ENCODE measurements at regions not wholly inside any gene's neighbourhood (a gene's known extent, or its start where the extent isn't known, plus 50 kb on each side); places are given as distances from the start of the nearest gene placed in this dataset.

DNA sequence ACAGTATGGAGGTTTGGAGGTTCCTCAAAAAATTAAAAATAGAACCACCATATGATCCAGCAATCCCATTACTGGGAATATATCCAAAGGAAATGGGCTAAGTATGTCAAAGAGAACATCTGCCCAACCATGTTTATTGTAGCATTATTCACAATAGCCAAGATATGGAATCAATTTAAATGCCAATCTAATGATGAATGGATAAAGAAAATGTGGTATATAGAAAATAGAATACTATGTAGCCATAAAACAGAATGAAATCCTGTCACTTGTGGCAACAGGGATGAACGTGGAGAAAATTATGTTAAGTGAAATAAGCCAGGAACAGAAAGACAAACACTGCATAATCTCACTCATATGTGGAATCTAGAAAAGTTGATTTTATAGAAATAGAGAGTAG is 201.7 kb upstream of the AJAP1 start:
- Histone ChIP-seq H4K8ac (ENCODE audit: low read depth in 2 of 2, low read length in 2 of 2) (no peak overlapping the region), H3K23ac (ENCODE audit: low read depth, low read length) (no peak overlapping the region), H3K9ac (ENCODE audit: low read depth, low read length) (no peak overlapping the region), H2AK9ac (replicated peaks; ENCODE audit: low read depth, low read length, poor library complexity) (no peak overlapping the region), H2AK5ac (ENCODE audit: low read depth, low read length) (no peak overlapping the region), H3K4ac (ENCODE audit: low read depth, low read length) (no peak overlapping the region), H3K56ac (ENCODE audit: extremely low read depth, insufficient read depth, low read length) (no peak overlapping the region), H3K14ac (replicated peaks; ENCODE audit: low read depth, low read length) (no peak overlapping the region), H3K9me3 (ENCODE audit: control insufficient read depth, insufficient read depth, low read length) (peaks cover 34% of the 10 kb centered on the region), H2BK120ac (ENCODE audit: low read depth, low read length) (no peak overlapping the region), H3K9me1 (ENCODE audit: insufficient read depth, low read length) (no peaks in the 10 kb centered on the region), H2BK5ac (ENCODE audit: low read depth, low read length, poor library complexity, severe bottlenecking) (no peak overlapping the region), H3K4me3 (ENCODE audit: insufficient read depth, low read depth, low read length) (no peak overlapping the region), H2BK20ac (ENCODE audit: low read depth, low read length) (no peak overlapping the region), H4K20me1 (ENCODE audit: insufficient read depth, low read length) (no peaks in the 10 kb centered on the region), H4K91ac (ENCODE audit: insufficient read depth, low read depth, low read length) (no peak overlapping the region), H3K79me1 (ENCODE audit: low read depth in 1 of 2, low read length in 2 of 2) (no peaks in the 10 kb centered on the region), H3K27me3 (ENCODE audit: control insufficient read depth, insufficient read depth, low read length) (no peaks in the 10 kb centered on the region), H3K4me1 (ENCODE audit: control insufficient read depth, insufficient read depth, low read length) (no peaks in the 10 kb centered on the region), H4K5ac (ENCODE audit: low read depth, low read length) (no peak overlapping the region), H2AFZ (replicated peaks; ENCODE audit: low read length, poor library complexity) (no peak overlapping the region), H2BK15ac (ENCODE audit: low read depth, low read length) (no peak overlapping the region), H3K36me3 (ENCODE audit: control insufficient read depth, insufficient read depth, low read length) (no peaks in the 10 kb centered on the region), H3K4me2 (ENCODE audit: low read depth, low read length) (no peak overlapping the region), H3K27ac (ENCODE audit: insufficient read depth, low read length) (no peak overlapping the region), H3K18ac (ENCODE audit: low read depth, low read length) (no peak overlapping the region)
- no CpG with 5 or more reads among the region's 1 CpG for WGBS, 2 experiments (ENCODE audit: extremely low coverage in 2 of 2, insufficient read length in 1 of 2)
- TF ChIP-seq RFX5 (IDR thresholded peaks at IDR 0.05; ENCODE audit: low read depth, low read length) (no peak), MXI1 (IDR thresholded peaks at IDR 0.05; ENCODE audit: borderline replicate concordance, low read depth, low read length) (no peak), MAZ (IDR thresholded peaks at IDR 0.05; ENCODE audit: borderline replicate concordance, low read depth, low read length) (no peak), SMC3 (IDR thresholded peaks at IDR 0.05; ENCODE audit: low read depth, low read length) (no peak), FOS (IDR thresholded peaks at IDR 0.05; ENCODE audit: low read depth, low read length) (no peak), MAFK (IDR thresholded peaks at IDR 0.05; ENCODE audit: low read depth, low read length) (no peak), RAD21 (IDR thresholded peaks at IDR 0.05; ENCODE audit: low read length) (no peak), CEBPB (IDR thresholded peaks at IDR 0.05; ENCODE audit: low read depth, low read length) (no peak)
- TF ChIP-seq, protein P1, sequence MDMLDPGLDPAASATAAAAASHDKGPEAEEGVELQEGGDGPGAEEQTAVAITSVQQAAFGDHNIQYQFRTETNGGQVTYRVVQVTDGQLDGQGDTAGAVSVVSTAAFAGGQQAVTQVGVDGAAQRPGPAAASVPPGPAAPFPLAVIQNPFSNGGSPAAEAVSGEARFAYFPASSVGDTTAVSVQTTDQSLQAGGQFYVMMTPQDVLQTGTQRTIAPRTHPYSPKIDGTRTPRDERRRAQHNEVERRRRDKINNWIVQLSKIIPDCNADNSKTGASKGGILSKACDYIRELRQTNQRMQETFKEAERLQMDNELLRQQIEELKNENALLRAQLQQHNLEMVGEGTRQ (IDR thresholded peaks at IDR 0.05; ENCODE audit: low read depth, low read length): no peak
- TF ChIP-seq, protein P2, sequence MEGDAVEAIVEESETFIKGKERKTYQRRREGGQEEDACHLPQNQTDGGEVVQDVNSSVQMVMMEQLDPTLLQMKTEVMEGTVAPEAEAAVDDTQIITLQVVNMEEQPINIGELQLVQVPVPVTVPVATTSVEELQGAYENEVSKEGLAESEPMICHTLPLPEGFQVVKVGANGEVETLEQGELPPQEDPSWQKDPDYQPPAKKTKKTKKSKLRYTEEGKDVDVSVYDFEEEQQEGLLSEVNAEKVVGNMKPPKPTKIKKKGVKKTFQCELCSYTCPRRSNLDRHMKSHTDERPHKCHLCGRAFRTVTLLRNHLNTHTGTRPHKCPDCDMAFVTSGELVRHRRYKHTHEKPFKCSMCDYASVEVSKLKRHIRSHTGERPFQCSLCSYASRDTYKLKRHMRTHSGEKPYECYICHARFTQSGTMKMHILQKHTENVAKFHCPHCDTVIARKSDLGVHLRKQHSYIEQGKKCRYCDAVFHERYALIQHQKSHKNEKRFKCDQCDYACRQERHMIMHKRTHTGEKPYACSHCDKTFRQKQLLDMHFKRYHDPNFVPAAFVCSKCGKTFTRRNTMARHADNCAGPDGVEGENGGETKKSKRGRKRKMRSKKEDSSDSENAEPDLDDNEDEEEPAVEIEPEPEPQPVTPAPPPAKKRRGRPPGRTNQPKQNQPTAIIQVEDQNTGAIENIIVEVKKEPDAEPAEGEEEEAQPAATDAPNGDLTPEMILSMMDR (conservative IDR thresholded peaks at IDR 0.05; ENCODE audit: low read depth, low read length): no peak
- TF ChIP-seq, protein P3, sequence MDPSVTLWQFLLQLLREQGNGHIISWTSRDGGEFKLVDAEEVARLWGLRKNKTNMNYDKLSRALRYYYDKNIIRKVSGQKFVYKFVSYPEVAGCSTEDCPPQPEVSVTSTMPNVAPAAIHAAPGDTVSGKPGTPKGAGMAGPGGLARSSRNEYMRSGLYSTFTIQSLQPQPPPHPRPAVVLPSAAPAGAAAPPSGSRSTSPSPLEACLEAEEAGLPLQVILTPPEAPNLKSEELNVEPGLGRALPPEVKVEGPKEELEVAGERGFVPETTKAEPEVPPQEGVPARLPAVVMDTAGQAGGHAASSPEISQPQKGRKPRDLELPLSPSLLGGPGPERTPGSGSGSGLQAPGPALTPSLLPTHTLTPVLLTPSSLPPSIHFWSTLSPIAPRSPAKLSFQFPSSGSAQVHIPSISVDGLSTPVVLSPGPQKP (IDR thresholded peaks at IDR 0.05; ENCODE audit: borderline replicate concordance, low read depth, low read length): no peak
- no TSS peak for BruUV-seq (replicated peaks)
- ATAC-seq (ENCODE audit: low read depth) (no peak), DNase-seq (no peak)
- CTCF ChIA-PET: no interaction called here
- intact Hi-C loops (cut with micrococcal nuclease): no loop called here
- in situ Hi-C loops (cut with MboI; ENCODE audit: low sequenced_read_pairs): no loop called here
- POLR2A ChIA-PET (ENCODE audit: unreplicated experiment): no interaction called here
- dilution Hi-C loops (cut with HindIII; ENCODE audit: low sequenced_read_pairs, unreplicated experiment): no loop called here
